ENCODE measurements at regions not wholly inside any gene's neighbourhood (a gene's known extent, or its start where the extent isn't known, plus 50 kb on each side); places are given as distances from the start of the nearest gene placed in this dataset.
"Not testable (repeated sequence)": the region's sequence is repeated elsewhere in the genome, so short reads cannot be mapped to it uniquely, and the experiment has no call there.

GRCh38 chr6:140732155-140732554 is 1357.7 kb upstream of the CITED2 start:
- H3K27me3 ChIP-seq (ENCODE audit: control insufficient read depth, insufficient read depth, low read length) = no peaks in the 10 kb centered on the region
- H3K4me1 ChIP-seq (ENCODE audit: control insufficient read depth, insufficient read depth, low read length) = no peaks in the 10 kb centered on the region
- no peaks in the 10 kb centered on the region for H3K36me3 ChIP-seq (ENCODE audit: control insufficient read depth, insufficient read depth, low read length)
- H3K4me3 ChIP-seq (ENCODE audit: low read length) = no peak overlapping the region
- H3K9ac ChIP-seq (ENCODE audit: low read length) = no peak overlapping the region
- H3K27ac ChIP-seq (ENCODE audit: low read depth, low read length) = no peak overlapping the region

GRCh38 chr6:140731741-140732140 is 1357.3 kb upstream of the CITED2 start:
- Histone ChIP-seq H3K4me3 (ENCODE audit: low read length) (no peak overlapping the region), H3K9ac (ENCODE audit: low read length) (no peak overlapping the region), H3K4me1 (ENCODE audit: control insufficient read depth, insufficient read depth, low read length) (no peaks in the 10 kb centered on the region), H3K27ac (ENCODE audit: low read depth, low read length) (no peak overlapping the region), H3K36me3 (ENCODE audit: control insufficient read depth, insufficient read depth, low read length) (no peaks in the 10 kb centered on the region), H3K27me3 (ENCODE audit: control insufficient read depth, insufficient read depth, low read length) (no peaks in the 10 kb centered on the region)

- H3K27ac ChIP-seq (ENCODE audit: low read depth, low read length) = no peak overlapping the region
- no peaks in the 10 kb centered on the region for H3K36me3 ChIP-seq (ENCODE audit: control insufficient read depth, insufficient read depth, low read length)
- no peak overlapping the region for H3K9ac ChIP-seq (ENCODE audit: low read length)
- H3K4me1 ChIP-seq (ENCODE audit: control insufficient read depth, insufficient read depth, low read length) = no peaks in the 10 kb centered on the region
- H3K27me3 ChIP-seq (ENCODE audit: control insufficient read depth, insufficient read depth, low read length) = no peaks in the 10 kb centered on the region
- H3K4me3 ChIP-seq (ENCODE audit: low read length) = no peak overlapping the region
Observed at GRCh38 chr6:140729521-140729920, 1355.1 kb upstream of the CITED2 start.

- Histone ChIP-seq H3K4me1 (ENCODE audit: control insufficient read depth, insufficient read depth, low read length) (no peaks in the 10 kb centered on the region), H3K9ac (ENCODE audit: low read length) (no peak overlapping the region), H3K4me3 (ENCODE audit: low read length) (no peak overlapping the region), H3K27ac (ENCODE audit: low read depth, low read length) (no peak overlapping the region), H3K27me3 (ENCODE audit: control insufficient read depth, insufficient read depth, low read length) (no peaks in the 10 kb centered on the region), H3K36me3 (ENCODE audit: control insufficient read depth, insufficient read depth, low read length) (no peaks in the 10 kb centered on the region)
Observed at GRCh38 chr6:140718021-140718420, 1343.6 kb upstream of the CITED2 start.

GRCh38 chr6:140713495-140713894 is 1339.0 kb upstream of the CITED2 start:
- Histone ChIP-seq H3K4me3 (ENCODE audit: low read length) (no peak overlapping the region), H3K4me1 (ENCODE audit: control insufficient read depth, insufficient read depth, low read length) (no peaks in the 10 kb centered on the region), H3K9ac (ENCODE audit: low read length) (no peak overlapping the region), H3K27ac (ENCODE audit: low read depth, low read length) (no peak overlapping the region), H3K36me3 (ENCODE audit: control insufficient read depth, insufficient read depth, low read length) (no peaks in the 10 kb centered on the region), H3K27me3 (ENCODE audit: control insufficient read depth, insufficient read depth, low read length) (no peaks in the 10 kb centered on the region)

- H3K9ac ChIP-seq (ENCODE audit: low read length) = no peak overlapping the region
- no peak overlapping the region for H3K4me3 ChIP-seq (ENCODE audit: low read length)
- no peaks in the 10 kb centered on the region for H3K27me3 ChIP-seq (ENCODE audit: control insufficient read depth, insufficient read depth, low read length)
- H3K36me3 ChIP-seq (ENCODE audit: control insufficient read depth, insufficient read depth, low read length) = no peaks in the 10 kb centered on the region
- no peaks in the 10 kb centered on the region for H3K4me1 ChIP-seq (ENCODE audit: control insufficient read depth, insufficient read depth, low read length)
- H3K27ac ChIP-seq (ENCODE audit: low read depth, low read length) = no peak overlapping the region
Observed at GRCh38 chr6:140711019-140711613, 1336.7 kb upstream of the CITED2 start.

GRCh38 chr6:140708441-140708840 is 1334.0 kb upstream of the CITED2 start:
- no peak overlapping the region for H3K9ac ChIP-seq (ENCODE audit: low read length)

GRCh38 chr6:140704008-140704407 is 1329.6 kb upstream of the CITED2 start:
- H3K4me3 ChIP-seq (ENCODE audit: low read length); H3K36me3 ChIP-seq (ENCODE audit: control insufficient read depth, insufficient read depth, low read length); H3K9ac ChIP-seq (ENCODE audit: low read length); H3K27ac ChIP-seq (ENCODE audit: low read depth, low read length); H3K4me1 ChIP-seq (ENCODE audit: control insufficient read depth, insufficient read depth, low read length); H3K27me3 ChIP-seq (ENCODE audit: control insufficient read depth, insufficient read depth, low read length): not testable (repeated sequence)

More at GRCh38 chr6:140708441-140708840, 1334.0 kb upstream of the CITED2 start:
- Histone ChIP-seq H3K4me3 (ENCODE audit: low read length) (no peak overlapping the region), H3K27me3 (ENCODE audit: control insufficient read depth, insufficient read depth, low read length) (no peaks in the 10 kb centered on the region), H3K4me1 (ENCODE audit: control insufficient read depth, insufficient read depth, low read length) (no peaks in the 10 kb centered on the region), H3K27ac (ENCODE audit: low read depth, low read length) (no peak overlapping the region), H3K36me3 (ENCODE audit: control insufficient read depth, insufficient read depth, low read length) (no peaks in the 10 kb centered on the region)

GRCh38 chr6:140697585-140697984 is 1323.1 kb upstream of the CITED2 start:
- no peak overlapping the region for H3K4me3 ChIP-seq (ENCODE audit: low read length)
- H3K4me1 ChIP-seq (ENCODE audit: control insufficient read depth, insufficient read depth, low read length) = no peaks in the 10 kb centered on the region
- no peaks in the 10 kb centered on the region for H3K27me3 ChIP-seq (ENCODE audit: control insufficient read depth, insufficient read depth, low read length)
- H3K9ac ChIP-seq (ENCODE audit: low read length) = no peak overlapping the region
- no peak overlapping the region for H3K27ac ChIP-seq (ENCODE audit: low read depth, low read length)
- H3K36me3 ChIP-seq (ENCODE audit: control insufficient read depth, insufficient read depth, low read length) = no peaks in the 10 kb centered on the region

- Histone ChIP-seq H3K4me1 (ENCODE audit: control insufficient read depth, insufficient read depth, low read length) (no peaks in the 10 kb centered on the region), H3K36me3 (ENCODE audit: control insufficient read depth, insufficient read depth, low read length) (no peaks in the 10 kb centered on the region), H3K9ac (ENCODE audit: low read length) (no peak overlapping the region), H3K27ac (ENCODE audit: low read depth, low read length) (no peak overlapping the region), H3K27me3 (ENCODE audit: control insufficient read depth, insufficient read depth, low read length) (no peaks in the 10 kb centered on the region), H3K4me3 (ENCODE audit: low read length) (no peak overlapping the region)
Observed at GRCh38 chr6:140684776-140685550, 1310.5 kb upstream of the CITED2 start.

- H3K4me3 ChIP-seq (ENCODE audit: low read length) = no peak overlapping the region
- no peaks in the 10 kb centered on the region for H3K36me3 ChIP-seq (ENCODE audit: control insufficient read depth, insufficient read depth, low read length)
- H3K9ac ChIP-seq (ENCODE audit: low read length) = no peak overlapping the region
- H3K4me1 ChIP-seq (ENCODE audit: control insufficient read depth, insufficient read depth, low read length) = no peaks in the 10 kb centered on the region
- H3K27me3 ChIP-seq (ENCODE audit: control insufficient read depth, insufficient read depth, low read length) = no peaks in the 10 kb centered on the region
- no peak overlapping the region for H3K27ac ChIP-seq (ENCODE audit: low read depth, low read length)
Observed at GRCh38 chr6:140677781-140678528, 1303.5 kb upstream of the CITED2 start.

- H3K4me3 ChIP-seq (ENCODE audit: low read length) = no peak overlapping the region
- H3K27me3 ChIP-seq (ENCODE audit: control insufficient read depth, insufficient read depth, low read length) = no peaks in the 10 kb centered on the region
- no peak overlapping the region for H3K27ac ChIP-seq (ENCODE audit: low read depth, low read length)
- no peaks in the 10 kb centered on the region for H3K36me3 ChIP-seq (ENCODE audit: control insufficient read depth, insufficient read depth, low read length)
- H3K9ac ChIP-seq (ENCODE audit: low read length) = no peak overlapping the region
- H3K4me1 ChIP-seq (ENCODE audit: control insufficient read depth, insufficient read depth, low read length) = no peaks in the 10 kb centered on the region
Observed at GRCh38 chr6:140671926-140672325, 1297.5 kb upstream of the CITED2 start.

Measured in rectal smooth muscle tissue (tissue), 1 donor.